GM12878 (cell line): ENCODE measurements at regions not wholly inside any gene's neighbourhood (a gene's known extent, or its start where the extent isn't known, plus 50 kb on each side); places are given as distances from the start of the nearest gene placed in this dataset.
A peak's percentile ranks its signal among the peaks of the same experiment; 100 is the strongest.

Experiments
- ATAC-seq: fragments of 200-7000 bp; cut with Tn5 transposase; 3 replicates; pipeline ENCODE4 v1.9.1; 2020; ENCODE audit warnings: mild to moderate bottlenecking, moderate library complexity
- BruUV-seq: library from RNA; stranded (reverse); fragments of 400-500 nt; replicated peaks from 2 replicates; lab custom pipeline; 2021; lab: Mats Ljungman, UMichigan
- CTCF ChIA-PET: fragments of 300-600 bp; sonication (Branson Sonifier 250); formaldehyde crosslinking; extraction: SDS; loops from one replicate; lab custom pipeline; 2021; ENCODE audit warnings: inconsistent platforms; lab: Yijun Ruan, JAX
- POLR2A ChIA-PET: fragments of 350-600 bp; formaldehyde crosslinking; extraction: SDS; loops from one replicate; lab custom pipeline; 2021; ENCODE audit warnings: inconsistent platforms; lab: Charles Lee
- RAD21 ChIA-PET: fragments of 300-600 bp; sonication (Branson Sonifier 250); formaldehyde crosslinking; loops from one replicate; lab custom pipeline; 2023; ENCODE audit warnings: antibody characterized with exemption; ENCODE audit not compliant: unreplicated experiment; lab: Charles Lee
- SMC1A ChIA-PET: fragments of 300-600 bp; sonication (Branson Sonifier 250); formaldehyde crosslinking; loops from one replicate; lab custom pipeline; 2023; ENCODE audit not compliant: unreplicated experiment, uncharacterized antibody; lab: Charles Lee
- DNase-seq: peaks from one replicate; pipeline ENCODE4 v3.0.0-alpha.2; 2011; ENCODE audit warnings: low read depth, low spot score
- FAIRE-seq: peaks from 3 replicates; lab custom pipeline; 2011; peaks lifted over from hg19 to GRCh38; lab: Jason Lieb, UNC
- H2AFZ ChIP-seq: 2 replicates; pipeline ENCODE4 v1.6.0; 2011; ENCODE audit warnings: low read depth, low read length, control low read depth; ENCODE audit not compliant: control insufficient read depth
- H3K27ac ChIP-seq: 2 replicates; pipeline ENCODE4 v1.5.1; 2011; ENCODE audit warnings: control low read depth; ENCODE audit not compliant: control insufficient read depth, insufficient read depth
- H3K27me3 ChIP-seq, 2 experiments: replicated peaks in 1 of 2; 2 replicates each; pipeline versions ENCODE4 v1.6.0 to v1.6.1; 2011; ENCODE audit warnings: low read length in 1 of 2; ENCODE audit not compliant: control insufficient read depth in 2 of 2, insufficient read depth in 2 of 2
- H3K36me3 ChIP-seq, 2 experiments: 2 replicates each; pipeline ENCODE4 v1.5.1; 2011; ENCODE audit warnings: low read length in 1 of 2; ENCODE audit not compliant: control insufficient read depth in 2 of 2, insufficient read depth in 2 of 2
- H3K4me1 ChIP-seq: 2 replicates; pipeline ENCODE4 v1.6.1; 2011; ENCODE audit warnings: mild to moderate bottlenecking, low read length, moderate library complexity, mixed read lengths; ENCODE audit not compliant: control insufficient read depth, insufficient read depth
- H3K4me2 ChIP-seq: 2 replicates; pipeline ENCODE4 v1.6.0; 2011; ENCODE audit warnings: control low read depth; ENCODE audit not compliant: control insufficient read depth, insufficient read depth
- H3K4me3 ChIP-seq: fragments of 200-600 bp; sonication (generic); 2 replicates; pipeline ENCODE4 v1.5.1; 2016
- H3K79me2 ChIP-seq: 2 replicates; pipeline ENCODE4 v1.6.0; 2011; ENCODE audit warnings: low read length; ENCODE audit not compliant: control insufficient read depth, insufficient read depth
- H3K9ac ChIP-seq: 2 replicates; pipeline ENCODE4 v1.8.0; 2011; ENCODE audit warnings: low read length, control low read depth, mixed read lengths; ENCODE audit not compliant: control insufficient read depth, insufficient read depth
- H3K9me3 ChIP-seq: replicated peaks from 3 replicates; pipeline ENCODE4 v1.5.1; 2011; ENCODE audit warnings: mild to moderate bottlenecking, low read length; ENCODE audit not compliant: control insufficient read depth, insufficient read depth
- H4K20me1 ChIP-seq: 2 replicates; pipeline ENCODE4 v1.6.0; 2011; ENCODE audit not compliant: control insufficient read depth, insufficient read depth
- BCLAF1 ChIP-seq: fragments of 450-650 bp; IDR thresholded peaks from 2 replicates; pipeline ENCODE4 v1.6.1; 2017; ENCODE audit warnings: antibody characterized with exemption, mild to moderate bottlenecking, moderate library complexity
- ESRRA ChIP-seq: IDR thresholded peaks from 2 replicates; pipeline ENCODE4 v1.6.1; 2012; ENCODE audit warnings: mild to moderate bottlenecking, low read length, improper control_type of control experiment
- JUNB ChIP-seq: IDR thresholded peaks from 2 replicates; pipeline ENCODE4 v1.6.1; 2016; ENCODE audit warnings: antibody characterized with exemption, mild to moderate bottlenecking
- JUND ChIP-seq: IDR thresholded peaks from 2 replicates; pipeline ENCODE4 v1.6.1; 2012; ENCODE audit warnings: low read depth, mild to moderate bottlenecking, low read length, improper control_type of control experiment, moderate library complexity
- LARP7 ChIP-seq: fragments of 450-650 bp; IDR thresholded peaks from 2 replicates; pipeline ENCODE4 v1.6.1; 2017; ENCODE audit warnings: mild to moderate bottlenecking
- MEF2B ChIP-seq: fragments of 450-650 bp; IDR thresholded peaks from 2 replicates; pipeline ENCODE4 v1.6.1; 2018; ENCODE audit warnings: mild to moderate bottlenecking, moderate library complexity; ENCODE audit not compliant: partially characterized antibody, poor library complexity, severe bottlenecking
- MTA2 ChIP-seq: fragments of 450-650 bp; IDR thresholded peaks from 2 replicates; pipeline ENCODE4 v1.6.1; 2016; ENCODE audit warnings: low read depth, mild to moderate bottlenecking, moderate library complexity
- NRF1 ChIP-seq: conservative IDR thresholded peaks from 2 replicates; pipeline ENCODE4 v1.6.1; 2011; ENCODE audit warnings: mild to moderate bottlenecking, low read depth, low read length, improper control_type of control experiment
- PML ChIP-seq: IDR thresholded peaks from 2 replicates; pipeline ENCODE4 v1.6.1; 2012; ENCODE audit warnings: low read length, inconsistent platforms
- REST ChIP-seq: IDR thresholded peaks from 2 replicates; pipeline ENCODE4 v1.6.1; 2012; ENCODE audit warnings: mild to moderate bottlenecking, low read depth, low read length
- TARDBP ChIP-seq: IDR thresholded peaks from 2 replicates; pipeline ENCODE4 v1.6.1; 2016; ENCODE audit warnings: borderline replicate concordance
- WGBS: methylation state at CpG from one replicate; pipeline ENCODE4 v1.1.6; 2016; ENCODE audit warnings: low lambda C conversion rate; ENCODE audit not compliant: insufficient replicate concordance, insufficient coverage; ENCODE audit errors: missing lambda C conversion rate; 5-methylcytosine and 5-hydroxymethylcytosine counted together
- in situ Hi-C: fragments of 300-500 bp; cut with MboI; formaldehyde crosslinking; loops from 9 replicates; pipeline ENCODE4 v1.14.3; 2018; ENCODE audit warnings: mixed read lengths
- intact Hi-C: fragments of 100-400 bp; cut with micrococcal nuclease; formaldehyde crosslinking; loops from one replicate; pipeline ENCODE4 v1.14.2; 2022; ENCODE audit not compliant: unreplicated experiment

- no peak for TF ChIP-seq MTA2
- peak; percentile 93 for TF ChIP-seq REST
- POLR2A ChIA-PET, result no interaction called here
- H3K4me1 ChIP-seq, result no peaks in the 10 kb centered on the region
- no peak overlapping the region for H2AFZ ChIP-seq
- no peak for ATAC-seq
- intact Hi-C loops (no loop called here), in situ Hi-C loops (no loop called here)
- FAIRE-seq, result no peak
- 51% methylated on average over 3 of the region's 5 CpGs for WGBS
- CTCF ChIA-PET, result no interaction called here
- H3K9me3 ChIP-seq, result no peaks in the 10 kb centered on the region
- H3K27ac ChIP-seq, result no peak overlapping the region
- no peaks in the 10 kb centered on the region for H4K20me1 ChIP-seq
- H3K4me3 ChIP-seq, result no peak overlapping the region
- no peak overlapping the region for H3K9ac ChIP-seq
- H3K36me3 ChIP-seq, result no peaks in the 10 kb centered on the region
- RAD21 ChIA-PET, result interaction anchor here (0.7 kb wide), 1 partner anchor 357 kb away, joined by 3 read pairs; no protein-coding TSS in a partner anchor
- no peak for DNase-seq
- no peaks in the 10 kb centered on the region for H3K79me2 ChIP-seq
- SMC1A ChIA-PET, result no interaction called here
- BruUV-seq, result no TSS peak
- no peak overlapping the region for H3K4me2 ChIP-seq
- H3K27me3 ChIP-seq, result no peaks in the 10 kb centered on the region
Observed at GRCh38 chr11:135027461-135027860, 615.4 kb upstream of the B3GAT1 start.

GRCh38 chr11:135023499-135023898 is 611.5 kb upstream of the B3GAT1 start:
- 10% methylated on average over 2 of the region's 2 CpGs for WGBS
- RAD21 ChIA-PET, result no interaction called here
- BruUV-seq, result no TSS peak

More at GRCh38 chr11:135023499-135023898, 611.5 kb upstream of the B3GAT1 start:
- in situ Hi-C loops, result no loop called here
- no peaks in the 10 kb centered on the region for H3K36me3 ChIP-seq
- TF ChIP-seq JUNB (no peak), TARDBP (no peak), NRF1 (no peak), MEF2B (no peak), ESRRA (no peak), JUND (no peak), PML (no peak), LARP7 (no peak), BCLAF1 (no peak)
- TF ChIP-seq, all 136 proteins: peak for 0
- Histone ChIP-seq H3K27me3 (no peaks in the 10 kb centered on the region), H3K27ac (no peak overlapping the region), H2AFZ (no peak overlapping the region), H4K20me1 (no peaks in the 10 kb centered on the region), H3K4me2 (no peak overlapping the region), H3K79me2 (no peaks in the 10 kb centered on the region), H3K4me1 (no peaks in the 10 kb centered on the region), H3K9ac (no peak overlapping the region), H3K4me3 (no peak overlapping the region), H3K9me3 (no peaks in the 10 kb centered on the region)
- DNase-seq (no peak), ATAC-seq (no peak), FAIRE-seq (no peak)
- intact Hi-C loops, result no loop called here
- ChIA-PET CTCF (no interaction called here), POLR2A (no interaction called here), SMC1A (no interaction called here)
